SU-DHL-6 (cell line): ENCODE measurements at regions not wholly inside any gene's neighbourhood (a gene's known extent, or its start where the extent isn't known, plus 50 kb on each side); places are given as distances from the start of the nearest gene placed in this dataset.

Experiments
- EZH2phosphoT487 ChIP-seq: fragments of 200-600 bp; sonication (generic), shearing (Covaris generic); conservative IDR thresholded peaks from 2 replicates; pipeline ENCODE4 v1.6.1; 2018; ENCODE audit warnings: mild to moderate bottlenecking, antibody characterized with exemption, low read length, moderate library complexity, mixed read lengths
- TF ChIP-seq, protein P1 (sequence below): fragments of 200-600 bp; sonication (generic); IDR thresholded peaks from one replicate; pipeline ENCODE4 v1.5.1; 2017; ENCODE audit warnings: antibody characterized with exemption, mild to moderate bottlenecking, low read length, moderate library complexity; ENCODE audit not compliant: insufficient read depth, poor library complexity, severe bottlenecking

DNA sequence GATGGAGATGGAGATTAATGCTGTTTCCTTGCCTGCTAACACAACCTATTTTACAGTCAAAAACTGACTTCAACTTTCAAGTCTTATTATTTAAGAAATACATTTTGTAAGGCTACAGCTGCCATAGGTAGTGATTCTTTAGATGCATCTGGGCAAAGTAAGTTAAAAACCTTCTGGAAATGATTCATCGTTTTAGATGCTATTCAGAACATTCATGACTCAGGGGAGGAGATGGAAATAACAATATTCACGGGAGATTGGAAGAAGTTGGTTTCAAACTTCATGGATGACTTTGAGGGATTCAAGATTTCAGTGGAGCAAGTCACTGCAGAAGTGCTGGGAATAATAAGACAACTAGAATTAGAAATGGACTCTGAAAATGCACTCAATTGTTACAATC, 174.9 kb upstream of the GGTLC1 start:
- TF ChIP-seq, protein P1, sequence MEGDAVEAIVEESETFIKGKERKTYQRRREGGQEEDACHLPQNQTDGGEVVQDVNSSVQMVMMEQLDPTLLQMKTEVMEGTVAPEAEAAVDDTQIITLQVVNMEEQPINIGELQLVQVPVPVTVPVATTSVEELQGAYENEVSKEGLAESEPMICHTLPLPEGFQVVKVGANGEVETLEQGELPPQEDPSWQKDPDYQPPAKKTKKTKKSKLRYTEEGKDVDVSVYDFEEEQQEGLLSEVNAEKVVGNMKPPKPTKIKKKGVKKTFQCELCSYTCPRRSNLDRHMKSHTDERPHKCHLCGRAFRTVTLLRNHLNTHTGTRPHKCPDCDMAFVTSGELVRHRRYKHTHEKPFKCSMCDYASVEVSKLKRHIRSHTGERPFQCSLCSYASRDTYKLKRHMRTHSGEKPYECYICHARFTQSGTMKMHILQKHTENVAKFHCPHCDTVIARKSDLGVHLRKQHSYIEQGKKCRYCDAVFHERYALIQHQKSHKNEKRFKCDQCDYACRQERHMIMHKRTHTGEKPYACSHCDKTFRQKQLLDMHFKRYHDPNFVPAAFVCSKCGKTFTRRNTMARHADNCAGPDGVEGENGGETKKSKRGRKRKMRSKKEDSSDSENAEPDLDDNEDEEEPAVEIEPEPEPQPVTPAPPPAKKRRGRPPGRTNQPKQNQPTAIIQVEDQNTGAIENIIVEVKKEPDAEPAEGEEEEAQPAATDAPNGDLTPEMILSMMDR = no peak
- TF ChIP-seq EZH2phosphoT487 = no peak
